ENCODE measurements at regions not wholly inside any gene's neighbourhood (a gene's known extent, or its start where the extent isn't known, plus 50 kb on each side); places are given as distances from the start of the nearest gene placed in this dataset.
"Not testable (repeated sequence)": the region's sequence is repeated elsewhere in the genome, so short reads cannot be mapped to it uniquely, and the experiment has no call there.

GRCh38 chr11:36791957-36792356 lies 193.9 kb upstream of the RAG2 start:
- DNase-seq (ENCODE audit: low read depth): no peak

- no peak for DNase-seq (ENCODE audit: low read depth)
These were observed 192.5 kb upstream of the RAG2 start for GRCh38 chr11:36790526-36790925.

GRCh38 chr11:36783808-36784207 lies 185.8 kb upstream of the RAG2 start:
- no peak for DNase-seq (ENCODE audit: low read depth)

- DNase-seq (ENCODE audit: low read depth): no peak
These were observed 181.8 kb upstream of the RAG2 start for GRCh38 chr11:36779791-36780190.

- no peak for DNase-seq (ENCODE audit: low read depth)
These were observed 179.3 kb upstream of the RAG2 start for GRCh38 chr11:36777311-36777710.

- DNase-seq (ENCODE audit: low read depth): no peak
These were observed 177.7 kb upstream of the RAG2 start for GRCh38 chr11:36775756-36776155.

GRCh38 chr11:36775130-36775529 lies 177.1 kb upstream of the RAG2 start:
- DNase-seq (ENCODE audit: low read depth): peak; percentile 58

GRCh38 chr11:36774603-36775002 lies 176.6 kb upstream of the RAG2 start:
- peak; percentile 97 for DNase-seq (ENCODE audit: low read depth)

GRCh38 chr11:36763187-36763586 lies 165.2 kb upstream of the RAG2 start:
- DNase-seq (ENCODE audit: low read depth): no peak

- no peak for DNase-seq (ENCODE audit: low read depth)
These were observed 159.0 kb upstream of the RAG2 start for GRCh38 chr11:36757075-36757474.

GRCh38 chr11:36753960-36754359 lies 155.9 kb upstream of the RAG2 start:
- no peak for DNase-seq (ENCODE audit: low read depth)

GRCh38 chr11:36751996-36752395 lies 154.0 kb upstream of the RAG2 start:
- no peak for DNase-seq (ENCODE audit: low read depth)

GRCh38 chr11:36751335-36751781 lies 153.3 kb upstream of the RAG2 start:
- no peak for DNase-seq (ENCODE audit: low read depth)

- DNase-seq (ENCODE audit: low read depth): no peak
These were observed 152.3 kb upstream of the RAG2 start for GRCh38 chr11:36750349-36750748.

- peak; percentile 11 for DNase-seq (ENCODE audit: low read depth)
These were observed 150.8 kb upstream of the RAG2 start for GRCh38 chr11:36748836-36749235.

GRCh38 chr11:36746886-36747710 lies 149.1 kb upstream of the RAG2 start:
- peak; percentile 67 for DNase-seq (ENCODE audit: low read depth)

- DNase-seq (ENCODE audit: low read depth): no peak
These were observed 146.5 kb upstream of the RAG2 start for GRCh38 chr11:36744375-36745168.

- no peak for DNase-seq (ENCODE audit: low read depth)
These were observed 145.0 kb upstream of the RAG2 start for GRCh38 chr11:36743039-36743438.

- no peak for DNase-seq (ENCODE audit: low read depth)
These were observed 143.5 kb upstream of the RAG2 start for GRCh38 chr11:36741515-36741914.

- DNase-seq (ENCODE audit: low read depth): no peak
These were observed 140.3 kb upstream of the RAG2 start for GRCh38 chr11:36738292-36738861.

GRCh38 chr11:36736103-36736502 lies 138.1 kb upstream of the RAG2 start:
- no peak for DNase-seq (ENCODE audit: low read depth)

- not testable (repeated sequence) for DNase-seq (ENCODE audit: low read depth)
These were observed 135.7 kb upstream of the RAG2 start for GRCh38 chr11:36733721-36734120.

- no peak for DNase-seq (ENCODE audit: low read depth)
These were observed 132.7 kb upstream of the RAG2 start for GRCh38 chr11:36730761-36731160.
